Brain pericyte (primary cell): ENCODE measurements at regions not wholly inside any gene's neighbourhood (a gene's known extent, or its start where the extent isn't known, plus 50 kb on each side); places are given as distances from the start of the nearest gene placed in this dataset.
"Not testable (repeated sequence)": the region's sequence is repeated elsewhere in the genome, so short reads cannot be mapped to it uniquely, and the experiment has no call there.

Experiments
- DNase-seq: peaks from one replicate; pipeline ENCODE4 v3.0.0-alpha.2; 2012; ENCODE audit warnings: low read depth, low spot score

DNA sequence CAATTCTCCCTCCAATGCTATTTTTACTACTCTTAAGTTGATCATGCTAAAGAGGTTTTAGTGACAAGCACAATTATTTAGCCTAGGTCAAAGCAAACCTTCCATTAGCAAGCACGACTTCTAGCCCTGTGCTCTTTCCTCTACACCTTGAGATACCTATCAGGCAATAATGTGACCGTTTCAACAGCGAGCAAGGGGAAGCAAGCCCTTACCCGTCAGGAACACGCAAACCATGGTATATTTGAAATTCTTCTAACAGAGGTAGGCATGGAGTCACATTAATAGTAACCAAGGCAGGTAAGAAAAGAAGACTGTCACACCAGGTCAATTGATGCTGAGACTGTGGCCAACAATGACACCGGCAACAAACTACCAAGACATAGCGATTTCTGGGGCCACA lies 68.9 kb upstream of the VGLL4 start:
- DNase-seq = no peak

GRCh38 chr3:11711876-11712275 lies 68.2 kb upstream of the VGLL4 start:
- DNase-seq = no peak

- DNase-seq = no peak
Observed at GRCh38 chr3:11709782-11710181, 66.1 kb upstream of the VGLL4 start.

DNA sequence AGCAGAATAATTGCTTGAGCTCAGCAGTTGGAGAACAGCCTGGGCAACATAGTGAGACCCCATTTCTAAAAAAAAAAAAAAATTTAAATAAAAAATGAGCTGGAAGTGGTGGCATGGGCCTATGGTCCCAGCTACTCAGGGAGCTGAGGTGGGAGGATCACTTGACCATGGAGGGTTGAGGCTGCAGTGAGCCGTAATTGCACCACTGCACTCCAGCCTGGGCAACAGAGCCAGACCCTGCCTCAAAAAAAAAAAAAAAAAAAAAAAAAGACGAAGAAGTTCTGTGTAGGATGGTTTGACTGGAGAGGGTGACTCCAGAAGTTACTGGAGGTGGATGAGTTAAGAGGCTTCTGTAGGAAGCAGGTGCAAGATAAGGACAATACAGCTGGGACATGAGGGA lies 63.4 kb upstream of the VGLL4 start:
- DNase-seq = not testable (repeated sequence)

GRCh38 chr3:11706604-11707003 lies 62.9 kb upstream of the VGLL4 start:
- DNase-seq = no peak

DNA sequence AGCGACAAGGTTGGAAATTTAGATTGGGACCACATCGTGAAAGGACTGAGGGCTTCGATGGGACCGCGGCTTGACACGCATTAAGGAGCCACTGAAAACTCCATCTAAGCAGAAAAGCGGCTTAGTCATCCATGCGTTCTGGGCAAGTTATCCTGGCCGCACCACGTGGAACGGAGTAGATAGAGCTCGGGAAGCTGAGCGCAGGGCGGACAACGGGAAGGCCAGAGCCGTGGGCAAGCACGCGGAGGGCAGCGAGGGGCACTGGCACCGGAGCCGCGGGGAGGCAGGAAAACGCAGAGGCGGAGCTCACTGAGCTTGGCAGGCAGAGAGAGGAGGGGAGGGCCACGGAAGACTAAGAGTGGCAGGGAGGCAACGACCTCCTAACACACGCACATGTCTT lies 61.3 kb upstream of the VGLL4 start:
- no peak for DNase-seq

- DNase-seq = no peak
Observed at GRCh38 chr3:11703146-11703545, 59.4 kb upstream of the VGLL4 start.

- DNase-seq = no peak
Observed at GRCh38 chr3:11699083-11699427, 55.3 kb upstream of the VGLL4 start.

GRCh38 chr3:11698326-11699082 lies 54.8 kb upstream of the VGLL4 start:
- DNase-seq = no peak

GRCh38 chr3:11697701-11698100 lies 54.0 kb upstream of the VGLL4 start:
- DNase-seq = no peak

- no peak for DNase-seq
Observed at GRCh38 chr3:11696054-11696453, 52.3 kb upstream of the VGLL4 start.
